KMS-11 (cell line): ENCODE measurements at regions not wholly inside any gene's neighbourhood (a gene's known extent, or its start where the extent isn't known, plus 50 kb on each side); places are given as distances from the start of the nearest gene placed in this dataset.

ENCODE experiments used
- H2AFZ ChIP-seq: fragments of 200-600 bp; sonication (generic); 2 replicates; pipeline ENCODE4 v1.6.1; 2016; ENCODE audit warnings: antibody characterized with exemption, mixed run types, low read depth
- H3K27ac ChIP-seq: fragments of 200-600 bp; sonication (generic); 2 replicates; pipeline ENCODE4 v1.6.1; 2016; ENCODE audit warnings: mild to moderate bottlenecking, mixed run types
- H3K27me3 ChIP-seq: fragments of 200-600 bp; sonication (generic); 2 replicates; pipeline ENCODE4 v1.6.1; 2017; ENCODE audit warnings: mild to moderate bottlenecking, low read depth, mixed run types, moderate library complexity; ENCODE audit not compliant: insufficient read depth
- H3K36me3 ChIP-seq: fragments of 200-600 bp; sonication (generic); 2 replicates; pipeline ENCODE4 v1.6.1; 2017; ENCODE audit warnings: mild to moderate bottlenecking, mixed run types; ENCODE audit not compliant: insufficient read depth
- H3K4me1 ChIP-seq: fragments of 200-600 bp; sonication (generic); 2 replicates; pipeline ENCODE4 v1.6.1; 2016; ENCODE audit warnings: mild to moderate bottlenecking, low read depth, mixed run types; ENCODE audit not compliant: poor library complexity, severe bottlenecking
- H3K4me2 ChIP-seq: fragments of 200-600 bp; sonication (generic); 2 replicates; pipeline ENCODE4 v1.7.0; 2016; ENCODE audit warnings: mild to moderate bottlenecking, mixed run types
- H3K4me3 ChIP-seq: fragments of 200-600 bp; sonication (generic); IDR thresholded peaks from 2 replicates; pipeline ENCODE4 v1.6.1; 2017; ENCODE audit warnings: low read depth, low read length, mixed read lengths; ENCODE audit not compliant: insufficient read depth
- H3K79me2 ChIP-seq: fragments of 200-600 bp; sonication (generic); 2 replicates; pipeline ENCODE4 v1.6.1; 2016; ENCODE audit warnings: low read depth, mixed run types; ENCODE audit not compliant: insufficient read depth
- H3K9ac ChIP-seq: fragments of 200-600 bp; sonication (generic); 2 replicates; pipeline ENCODE4 v1.6.1; 2016; ENCODE audit warnings: mild to moderate bottlenecking, mixed run types
- H4K20me1 ChIP-seq: fragments of 200-600 bp; sonication (generic); 2 replicates; pipeline ENCODE4 v1.6.1; 2016; ENCODE audit warnings: mild to moderate bottlenecking, mixed run types; ENCODE audit not compliant: insufficient read depth
- CTCF ChIP-seq: fragments of 200-600 bp; sonication (generic); conservative IDR thresholded peaks from 2 replicates; pipeline ENCODE4 v1.6.1; 2017; ENCODE audit warnings: low read depth, mild to moderate bottlenecking, antibody characterized with exemption, low read length, moderate library complexity, mixed read lengths

- H3K4me1 ChIP-seq, result no peaks in the 10 kb centered on the region
- H3K27me3 ChIP-seq, result no peaks in the 10 kb centered on the region
- H3K27ac ChIP-seq, result no peak overlapping the region
- no peak overlapping the region for H2AFZ ChIP-seq
- H3K4me2 ChIP-seq, result no peak overlapping the region
- no peak for TF ChIP-seq CTCF
- no peak overlapping the region for H3K9ac ChIP-seq
- H3K4me3 ChIP-seq, result no peak overlapping the region
- no peaks in the 10 kb centered on the region for H3K79me2 ChIP-seq
- no peaks in the 10 kb centered on the region for H3K36me3 ChIP-seq
- H4K20me1 ChIP-seq, result no peaks in the 10 kb centered on the region
Observed at GRCh38 chr13:94776956-94777355, 64.6 kb upstream of the SOX21 start.

DNA sequence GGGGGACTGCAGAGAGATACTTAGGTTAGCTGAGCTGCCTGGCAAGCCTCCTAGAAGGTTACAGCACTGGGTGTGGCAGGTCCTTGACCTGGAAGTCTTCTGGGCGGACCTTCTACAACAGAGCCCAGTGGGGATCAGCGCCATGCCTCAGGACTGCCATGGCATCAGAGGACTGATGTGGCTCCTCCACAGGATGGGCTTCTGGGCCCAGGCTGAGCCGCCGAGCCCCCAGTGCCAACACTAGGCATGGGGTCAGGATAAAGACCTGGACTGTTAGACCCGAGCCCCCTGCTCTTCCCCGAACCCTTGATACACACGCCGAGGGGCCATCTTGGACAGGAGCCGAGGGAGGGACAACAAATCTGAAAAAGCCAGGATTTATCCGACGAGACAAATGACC, 64.0 kb upstream of the SOX21 start:
- Histone ChIP-seq H3K4me1 (no peaks in the 10 kb centered on the region), H4K20me1 (no peaks in the 10 kb centered on the region), H3K27ac (no peak overlapping the region), H3K4me2 (no peak overlapping the region), H3K79me2 (no peaks in the 10 kb centered on the region), H2AFZ (no peak overlapping the region), H3K27me3 (no peaks in the 10 kb centered on the region), H3K9ac (no peak overlapping the region), H3K36me3 (no peaks in the 10 kb centered on the region), H3K4me3 (no peak overlapping the region)
- TF ChIP-seq CTCF, result no peak

GRCh38 chr13:94765814-94766213, 53.5 kb upstream of the SOX21 start:
- TF ChIP-seq CTCF, result no peak
- H3K4me1 ChIP-seq, result no peaks in the 10 kb centered on the region
- H4K20me1 ChIP-seq, result no peaks in the 10 kb centered on the region
- H3K27ac ChIP-seq, result no peak overlapping the region
- H3K27me3 ChIP-seq, result no peaks in the 10 kb centered on the region
- H2AFZ ChIP-seq, result no peak overlapping the region
- no peaks in the 10 kb centered on the region for H3K36me3 ChIP-seq
- H3K9ac ChIP-seq, result no peak overlapping the region
- no peaks in the 10 kb centered on the region for H3K79me2 ChIP-seq
- H3K4me3 ChIP-seq, result no peak overlapping the region
- H3K4me2 ChIP-seq, result no peak overlapping the region

DNA sequence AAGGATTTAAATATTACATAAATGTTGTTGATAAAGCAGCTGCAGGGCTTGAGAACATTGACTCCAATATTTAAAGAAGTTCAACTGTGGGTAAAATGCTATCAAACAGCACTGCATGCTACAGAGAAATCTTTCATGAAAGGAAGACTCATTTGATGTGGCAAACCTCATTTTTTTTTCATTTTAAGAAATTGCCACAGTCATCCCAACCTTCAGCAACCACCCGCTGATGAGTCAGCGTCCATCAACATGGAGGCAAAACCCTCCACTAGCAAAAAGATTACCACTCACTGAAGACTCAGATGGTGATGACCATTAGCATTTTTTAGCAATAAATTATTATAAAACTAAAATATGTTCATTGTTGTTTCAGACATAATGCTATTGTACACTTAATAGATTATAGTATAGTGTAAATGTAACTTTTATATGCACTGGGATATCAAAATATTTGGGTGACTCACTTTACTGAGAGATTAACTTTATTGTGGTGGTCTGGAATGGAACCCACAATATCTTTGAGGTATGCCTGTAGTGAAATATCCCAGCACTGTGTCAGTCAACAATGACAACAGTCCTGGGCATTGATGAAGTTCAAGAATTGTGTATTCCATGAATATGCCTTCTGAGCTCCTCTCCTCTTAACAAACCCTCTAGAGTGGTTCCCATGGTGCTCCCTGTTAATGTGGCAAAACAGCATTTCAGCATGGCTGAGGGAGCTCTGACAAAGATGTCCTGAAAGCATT, 52.4 kb upstream of the SOX21 start:
- no peak overlapping the region for H3K4me2 ChIP-seq
- no peak overlapping the region for H3K4me3 ChIP-seq
- H4K20me1 ChIP-seq, result no peaks in the 10 kb centered on the region
- no peaks in the 10 kb centered on the region for H3K36me3 ChIP-seq
- no peak overlapping the region for H3K27ac ChIP-seq
- no peaks in the 10 kb centered on the region for H3K79me2 ChIP-seq
- no peak overlapping the region for H2AFZ ChIP-seq
- H3K4me1 ChIP-seq, result no peaks in the 10 kb centered on the region
- no peak for TF ChIP-seq CTCF
- H3K9ac ChIP-seq, result no peak overlapping the region
- H3K27me3 ChIP-seq, result no peaks in the 10 kb centered on the region
